ENCODE measurements at regions not wholly inside any gene's neighbourhood (a gene's known extent, or its start where the extent isn't known, plus 50 kb on each side); places are given as distances from the start of the nearest gene placed in this dataset.

DNA sequence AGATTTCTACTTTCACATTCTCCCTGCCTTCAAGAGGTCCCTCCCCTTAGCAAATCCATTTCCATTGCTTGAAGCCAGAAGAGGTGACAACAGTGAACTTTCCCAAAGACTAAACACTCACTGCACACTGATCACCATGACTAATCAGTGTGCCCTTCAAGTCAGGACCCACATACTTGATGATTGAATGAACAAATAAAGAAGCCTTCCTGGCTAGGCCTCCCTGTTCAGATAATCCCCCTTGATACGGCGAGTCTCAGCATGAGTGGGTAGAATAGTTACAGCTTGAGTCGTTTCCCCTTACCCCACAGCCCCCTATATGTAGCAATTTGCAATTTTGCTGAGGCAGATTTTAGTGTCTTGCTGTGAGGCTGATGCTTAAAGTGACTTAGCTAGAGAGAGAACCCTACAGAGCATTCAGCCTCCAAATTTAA, 102.2 kb downstream of the UNC5CL start:
- H3K27me3 ChIP-seq (ENCODE audit: insufficient read depth in 3 of 3, low read length in 2 of 3), result no peaks in the 10 kb centered on the region
- WGBS, 3 donors, result 35 to 66% (median 35%) methylated on average over 3 of the region's 3 CpGs
- H3K4me1 ChIP-seq, result peaks cover 18% of the 10 kb centered on the region
- H3K4me3 ChIP-seq, result no peak overlapping the region
- no peaks in the 10 kb centered on the region for H3K36me3 ChIP-seq (ENCODE audit: insufficient read depth in 1 of 2, low read depth in 1 of 2)
- TF ChIP-seq, protein P1, sequence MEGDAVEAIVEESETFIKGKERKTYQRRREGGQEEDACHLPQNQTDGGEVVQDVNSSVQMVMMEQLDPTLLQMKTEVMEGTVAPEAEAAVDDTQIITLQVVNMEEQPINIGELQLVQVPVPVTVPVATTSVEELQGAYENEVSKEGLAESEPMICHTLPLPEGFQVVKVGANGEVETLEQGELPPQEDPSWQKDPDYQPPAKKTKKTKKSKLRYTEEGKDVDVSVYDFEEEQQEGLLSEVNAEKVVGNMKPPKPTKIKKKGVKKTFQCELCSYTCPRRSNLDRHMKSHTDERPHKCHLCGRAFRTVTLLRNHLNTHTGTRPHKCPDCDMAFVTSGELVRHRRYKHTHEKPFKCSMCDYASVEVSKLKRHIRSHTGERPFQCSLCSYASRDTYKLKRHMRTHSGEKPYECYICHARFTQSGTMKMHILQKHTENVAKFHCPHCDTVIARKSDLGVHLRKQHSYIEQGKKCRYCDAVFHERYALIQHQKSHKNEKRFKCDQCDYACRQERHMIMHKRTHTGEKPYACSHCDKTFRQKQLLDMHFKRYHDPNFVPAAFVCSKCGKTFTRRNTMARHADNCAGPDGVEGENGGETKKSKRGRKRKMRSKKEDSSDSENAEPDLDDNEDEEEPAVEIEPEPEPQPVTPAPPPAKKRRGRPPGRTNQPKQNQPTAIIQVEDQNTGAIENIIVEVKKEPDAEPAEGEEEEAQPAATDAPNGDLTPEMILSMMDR (IDR thresholded peaks at IDR 0.05), result no peak
- ATAC-seq (peak; percentile 70 to 89 (median 81)), DNase-seq (no peak)
- intact Hi-C loops (cut with DNase I), result no loop called here
- peak overlapping the region; percentile 61 for H3K27ac ChIP-seq
- no peaks in the 10 kb centered on the region for H3K9me3 ChIP-seq

DNA sequence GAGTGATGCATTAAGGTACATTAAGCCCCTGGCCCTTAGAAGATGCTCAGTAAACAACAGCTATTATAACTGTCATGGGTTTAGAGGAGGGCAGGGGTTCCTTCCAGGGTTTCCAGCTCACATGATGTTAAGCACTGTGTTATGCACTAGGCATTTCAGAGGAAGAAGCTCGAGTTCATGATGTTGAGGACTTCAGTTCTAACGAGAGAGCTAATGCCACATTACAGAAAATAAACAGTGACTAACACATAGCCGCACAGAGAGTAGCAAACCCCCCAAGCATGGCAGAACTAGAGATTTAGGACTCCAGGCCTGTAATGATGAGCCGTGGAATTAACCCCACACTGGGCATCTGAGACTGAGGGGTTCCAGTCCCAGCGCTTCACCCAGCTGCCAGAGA, 105.2 kb downstream of the UNC5CL start:
- DNase-seq (no peak), ATAC-seq (no peak)
- no peak overlapping the region for H3K4me3 ChIP-seq
- H3K4me1 ChIP-seq, result peaks cover 25% of the 10 kb centered on the region
- no peaks in the 10 kb centered on the region for H3K9me3 ChIP-seq
- intact Hi-C loops (cut with DNase I), result no loop called here
- no peak overlapping the region for H3K27ac ChIP-seq
- WGBS, 3 donors, result 84 to 88% (median 87%) methylated on average over 5 of the region's 5 CpGs
- no peaks in the 10 kb centered on the region for H3K36me3 ChIP-seq (ENCODE audit: insufficient read depth in 1 of 2, low read depth in 1 of 2)
- no peaks in the 10 kb centered on the region for H3K27me3 ChIP-seq (ENCODE audit: insufficient read depth in 3 of 3, low read length in 2 of 3)
- TF ChIP-seq, protein P1 (IDR thresholded peaks at IDR 0.05), result no peak

DNA sequence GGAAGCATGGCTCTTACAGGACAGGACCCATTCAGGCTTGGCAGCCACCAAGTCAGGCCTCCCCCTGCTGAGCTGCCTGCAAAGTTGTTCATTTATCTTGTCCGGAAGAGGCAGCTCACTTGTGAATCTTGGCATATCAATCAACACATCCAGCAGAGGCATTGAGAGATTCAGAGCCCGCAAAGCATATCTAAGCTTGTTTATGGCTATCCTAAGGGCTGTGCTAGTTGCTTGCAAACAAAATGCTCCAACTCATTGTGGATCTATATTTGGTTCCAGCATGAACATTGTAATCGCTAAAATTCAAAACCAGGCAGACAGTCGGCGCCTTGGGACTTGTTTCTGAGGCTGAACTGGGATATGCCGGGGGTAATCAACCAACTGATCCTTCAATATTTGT, 106.1 kb downstream of the UNC5CL start:
- H3K27ac ChIP-seq, result no peak overlapping the region
- H3K4me1 ChIP-seq, result peaks cover 31% of the 10 kb centered on the region
- intact Hi-C loops (cut with DNase I), result no loop called here
- no peak for ATAC-seq
- TF ChIP-seq, protein P1 (IDR thresholded peaks at IDR 0.05), result no peak
- no peak overlapping the region for H3K4me3 ChIP-seq
- WGBS, 3 donors, result 96 to 98% (median 97%) methylated on average over 6 of the region's 6 CpGs
- H3K36me3 ChIP-seq (ENCODE audit: insufficient read depth in 1 of 2, low read depth in 1 of 2), result no peaks in the 10 kb centered on the region
- no peaks in the 10 kb centered on the region for H3K9me3 ChIP-seq
- no peaks in the 10 kb centered on the region for H3K27me3 ChIP-seq (ENCODE audit: insufficient read depth in 3 of 3, low read length in 2 of 3)
- no peak for DNase-seq

DNA sequence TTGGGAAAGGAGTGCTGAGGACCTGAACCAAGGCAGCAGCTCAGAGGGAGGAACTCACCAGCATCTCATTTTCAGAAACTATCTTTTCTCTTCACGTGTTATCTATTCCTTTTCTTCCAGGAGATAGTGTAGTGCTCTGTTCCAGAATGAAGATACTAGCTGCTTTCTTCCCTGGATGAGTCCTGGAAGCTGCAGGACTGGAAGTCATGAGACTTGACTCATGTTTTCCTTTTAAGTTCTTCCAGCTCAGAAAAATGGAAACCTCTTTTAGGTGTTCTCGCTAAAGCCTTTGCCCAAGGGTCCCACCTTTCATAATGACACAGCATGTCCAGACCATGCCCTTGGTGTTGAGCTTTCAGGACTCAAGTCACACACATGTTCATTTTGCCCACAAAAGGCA, 106.7 kb downstream of the UNC5CL start:
- ATAC-seq, result no peak
- TF ChIP-seq, protein P1 (IDR thresholded peaks at IDR 0.05), result no peak
- no peaks in the 10 kb centered on the region for H3K9me3 ChIP-seq
- no peak overlapping the region for H3K4me3 ChIP-seq
- intact Hi-C loops (cut with DNase I), result no loop called here
- no peak for DNase-seq
- 90 to 100% (median 95%) methylated on average over 2 of the region's 2 CpGs for WGBS, 3 donors
- H3K36me3 ChIP-seq (ENCODE audit: insufficient read depth in 1 of 2, low read depth in 1 of 2), result no peaks in the 10 kb centered on the region
- H3K27ac ChIP-seq, result no peak overlapping the region
- H3K27me3 ChIP-seq (ENCODE audit: insufficient read depth in 3 of 3, low read length in 2 of 3), result no peaks in the 10 kb centered on the region
- peaks cover 31% of the 10 kb centered on the region for H3K4me1 ChIP-seq

GRCh38 chr6:40931931-40932330, 107.1 kb downstream of the UNC5CL start:
- DNase-seq (no peak), ATAC-seq (no peak)
- H3K4me1 ChIP-seq, result peaks cover 27% of the 10 kb centered on the region
- no peaks in the 10 kb centered on the region for H3K27me3 ChIP-seq (ENCODE audit: insufficient read depth in 3 of 3, low read length in 2 of 3)
- TF ChIP-seq, protein P1 (IDR thresholded peaks at IDR 0.05), result no peak
- no peak overlapping the region for H3K4me3 ChIP-seq
- H3K36me3 ChIP-seq (ENCODE audit: insufficient read depth in 1 of 2, low read depth in 1 of 2), result no peaks in the 10 kb centered on the region
- no peaks in the 10 kb centered on the region for H3K9me3 ChIP-seq
- 33 to 72% (median 44%) methylated on average over 1 of the region's 1 CpG for WGBS, 3 donors
- intact Hi-C loops (cut with DNase I), result no loop called here
- H3K27ac ChIP-seq, result peak overlapping the region; percentile 80
